Stimulated activated CD4-positive, alpha-beta T cell treated with anti-CD3 and anti-CD28 coated beads, Interleukin-1b, Interleukin-23, amount 100 ng/mL, for 24 hours (primary cell): ENCODE measurements at regions not wholly inside any gene's neighbourhood (a gene's known extent, or its start where the extent isn't known, plus 50 kb on each side); places are given as distances from the start of the nearest gene placed in this dataset.

ENCODE experiments used
- DNase-seq, 4 experiments: peaks; one replicate each; pipeline ENCODE4 v3.0.0-alpha.2; 2020; ENCODE audit warnings: low read depth in 4 of 4, low spot score in 1 of 4

GRCh38 chr2:72004201-72004915 is 143.3 kb downstream of the CYP26B1 start:
- DNase-seq, result no peak

- DNase-seq, result no peak
Measured at GRCh38 chr2:72003796-72004195, 143.9 kb downstream of the CYP26B1 start.

- no peak for DNase-seq
Measured at GRCh38 chr2:72003124-72003523, 144.5 kb downstream of the CYP26B1 start.

- no peak for DNase-seq
Measured at GRCh38 chr2:72001937-72002690, 145.5 kb downstream of the CYP26B1 start.

GRCh38 chr2:72000110-72000509 is 147.6 kb downstream of the CYP26B1 start:
- no peak for DNase-seq

GRCh38 chr2:71999580-71999979 is 148.1 kb downstream of the CYP26B1 start:
- no peak for DNase-seq

- no peak for DNase-seq
Measured at GRCh38 chr2:71997843-71998242, 149.8 kb downstream of the CYP26B1 start.

GRCh38 chr2:71995067-71995665 is 152.5 kb downstream of the CYP26B1 start:
- no peak for DNase-seq

- DNase-seq, result no peak
Measured at GRCh38 chr2:71992036-71992435, 155.6 kb downstream of the CYP26B1 start.

GRCh38 chr2:71991397-71991796 is 156.3 kb downstream of the CYP26B1 start:
- no peak for DNase-seq

- DNase-seq, result no peak
Measured at GRCh38 chr2:71990826-71991225, 156.8 kb downstream of the CYP26B1 start.

GRCh38 chr2:71990122-71990521 is 157.5 kb downstream of the CYP26B1 start:
- DNase-seq, result no peak

- no peak for DNase-seq
Measured at GRCh38 chr2:71989671-71990070, 158.0 kb downstream of the CYP26B1 start.

- no peak for DNase-seq
Measured at GRCh38 chr2:71988170-71988569, 159.5 kb downstream of the CYP26B1 start.

- DNase-seq, result no peak
Measured at GRCh38 chr2:71976685-71977084, 171.0 kb downstream of the CYP26B1 start.

- no peak for DNase-seq
Measured at GRCh38 chr2:71974846-71975245, 172.8 kb downstream of the CYP26B1 start.

GRCh38 chr2:71971493-71971892 is 176.2 kb downstream of the CYP26B1 start:
- DNase-seq, result no peak

- no peak for DNase-seq
Measured at GRCh38 chr2:71965530-71965929, 182.1 kb downstream of the CYP26B1 start.

- no peak for DNase-seq
Measured at GRCh38 chr2:71962911-71963694, 184.6 kb downstream of the CYP26B1 start.

GRCh38 chr2:71962350-71962749 is 185.3 kb downstream of the CYP26B1 start:
- DNase-seq, result no peak

- DNase-seq, result no peak
Measured at GRCh38 chr2:71961289-71962027, 186.2 kb downstream of the CYP26B1 start.
